Neural progenitor cell (in vitro differentiated cells): ENCODE measurements at regions not wholly inside any gene's neighbourhood (a gene's known extent, or its start where the extent isn't known, plus 50 kb on each side); places are given as distances from the start of the nearest gene placed in this dataset.

Experiments
- DNase-seq: peaks from one replicate; pipeline ENCODE4 v3.0.0-alpha.2; 2016; ENCODE audit warnings: low spot score
- H2AFZ ChIP-seq: fragments of 200-600 bp; sonication (generic); replicated peaks from 2 replicates; pipeline ENCODE4 v1.6.1; 2016; ENCODE audit warnings: antibody characterized with exemption
- H3F3A ChIP-seq: fragments of 200-600 bp; sonication (generic); 2 replicates; pipeline ENCODE4 v1.6.1; 2016; ENCODE audit warnings: antibody characterized with exemption, low read depth
- H3K27ac ChIP-seq: fragments of 200-600 bp; sonication (generic); 2 replicates; pipeline ENCODE4 v1.5.1; 2016; ENCODE audit warnings: mild to moderate bottlenecking
- H3K27me3 ChIP-seq: fragments of 200-600 bp; sonication (generic); 2 replicates; pipeline ENCODE4 v1.6.1; 2016; ENCODE audit warnings: mild to moderate bottlenecking, moderate library complexity
- H3K36me3 ChIP-seq: fragments of 200-600 bp; sonication (generic); 2 replicates; pipeline ENCODE4 v1.5.1; 2016
- H3K4me1 ChIP-seq: fragments of 200-600 bp; sonication (generic); 2 replicates; pipeline ENCODE4 v1.6.1; 2016; ENCODE audit warnings: mixed run types
- H3K4me2 ChIP-seq: fragments of 200-600 bp; sonication (generic); 2 replicates; pipeline ENCODE4 v1.6.1; 2016
- H3K4me3 ChIP-seq: fragments of 200-600 bp; sonication (generic); 2 replicates; pipeline ENCODE4 v1.5.1; 2016
- H3K79me2 ChIP-seq: fragments of 200-600 bp; sonication (generic); 2 replicates; pipeline ENCODE4 v1.6.1; 2016; ENCODE audit warnings: low read depth
- H3K9ac ChIP-seq: fragments of 200-600 bp; sonication (generic); 2 replicates; pipeline ENCODE4 v1.6.1; 2016
- H3K9me3 ChIP-seq: fragments of 200-600 bp; sonication (generic); 2 replicates; pipeline ENCODE4 v1.5.1; 2016; ENCODE audit warnings: low read depth
- H4K20me1 ChIP-seq: fragments of 200-600 bp; sonication (generic); 2 replicates; pipeline ENCODE4 v1.6.1; 2016; ENCODE audit warnings: low read depth
- H3K27ac Mint-ChIP-seq: 3 replicates; pipeline ENCODE4 v1.8.0; 2021; ENCODE audit warnings: mixed read lengths
- H3K27me3 Mint-ChIP-seq: 2 replicates; pipeline ENCODE4 v1.8.0; 2022; ENCODE audit warnings: low read depth, mild to moderate bottlenecking, inconsistent platforms, moderate library complexity, mixed read lengths; ENCODE audit not compliant: insufficient read depth
- H3K36me3 Mint-ChIP-seq: 3 replicates; pipeline ENCODE4 v1.8.0; 2021; ENCODE audit warnings: mixed read lengths
- H3K4me1 Mint-ChIP-seq: 3 replicates; pipeline ENCODE4 v1.8.0; 2021; ENCODE audit warnings: mixed read lengths
- H3K4me3 Mint-ChIP-seq: 3 replicates; pipeline ENCODE4 v1.8.0; 2021; ENCODE audit warnings: mild to moderate bottlenecking, moderate library complexity, mixed read lengths
- H3K9me3 Mint-ChIP-seq: 3 replicates; pipeline ENCODE4 v1.8.0; 2020; ENCODE audit warnings: mixed read lengths
- EZH2 ChIP-seq: fragments of 200-600 bp; sonication (generic); IDR thresholded peaks from 2 replicates; pipeline ENCODE4 v1.6.1; 2017; ENCODE audit warnings: antibody characterized with exemption, mild to moderate bottlenecking, moderate library complexity
- EZH2phosphoT487 ChIP-seq: fragments of 200-600 bp; sonication (generic); IDR thresholded peaks from 2 replicates; pipeline ENCODE4 v1.6.1; 2017; ENCODE audit warnings: antibody characterized with exemption
- TF ChIP-seq, protein P1 (sequence below): fragments of 200-600 bp; sonication (generic); IDR thresholded peaks from 2 replicates; pipeline ENCODE4 v1.5.1; 2017; ENCODE audit warnings: antibody characterized with exemption, mild to moderate bottlenecking

GRCh38 chr2:60400462-60401246 is 152.8 kb downstream of the BCL11A start:
- no peaks in the 10 kb centered on the region for H4K20me1 ChIP-seq
- H3K4me3 ChIP-seq = no peak overlapping the region
- Mint-ChIP-seq H3K27ac (peak overlapping the region; percentile 43), H3K4me3 (no peak overlapping the region), H3K4me1 (peaks cover 14% of the 10 kb centered on the region), H3K36me3 (no peaks in the 10 kb centered on the region), H3K27me3 (no peaks in the 10 kb centered on the region), H3K9me3 (no peaks in the 10 kb centered on the region)
- peak overlapping the region; percentile 8 for H3K27ac ChIP-seq
- H3K4me1 ChIP-seq = peaks cover 11% of the 10 kb centered on the region
- no peak overlapping the region for H3K9ac ChIP-seq
- peaks cover 10% of the 10 kb centered on the region for H3F3A ChIP-seq
- no peak for DNase-seq
- no peaks in the 10 kb centered on the region for H3K79me2 ChIP-seq
- peak overlapping the region; percentile 45 for H3K4me2 ChIP-seq
- no peak overlapping the region for H2AFZ ChIP-seq
- TF ChIP-seq, protein P1, sequence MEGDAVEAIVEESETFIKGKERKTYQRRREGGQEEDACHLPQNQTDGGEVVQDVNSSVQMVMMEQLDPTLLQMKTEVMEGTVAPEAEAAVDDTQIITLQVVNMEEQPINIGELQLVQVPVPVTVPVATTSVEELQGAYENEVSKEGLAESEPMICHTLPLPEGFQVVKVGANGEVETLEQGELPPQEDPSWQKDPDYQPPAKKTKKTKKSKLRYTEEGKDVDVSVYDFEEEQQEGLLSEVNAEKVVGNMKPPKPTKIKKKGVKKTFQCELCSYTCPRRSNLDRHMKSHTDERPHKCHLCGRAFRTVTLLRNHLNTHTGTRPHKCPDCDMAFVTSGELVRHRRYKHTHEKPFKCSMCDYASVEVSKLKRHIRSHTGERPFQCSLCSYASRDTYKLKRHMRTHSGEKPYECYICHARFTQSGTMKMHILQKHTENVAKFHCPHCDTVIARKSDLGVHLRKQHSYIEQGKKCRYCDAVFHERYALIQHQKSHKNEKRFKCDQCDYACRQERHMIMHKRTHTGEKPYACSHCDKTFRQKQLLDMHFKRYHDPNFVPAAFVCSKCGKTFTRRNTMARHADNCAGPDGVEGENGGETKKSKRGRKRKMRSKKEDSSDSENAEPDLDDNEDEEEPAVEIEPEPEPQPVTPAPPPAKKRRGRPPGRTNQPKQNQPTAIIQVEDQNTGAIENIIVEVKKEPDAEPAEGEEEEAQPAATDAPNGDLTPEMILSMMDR = no peak
- TF ChIP-seq EZH2phosphoT487 (no peak), EZH2 (no peak)
- no peaks in the 10 kb centered on the region for H3K27me3 ChIP-seq
- no peaks in the 10 kb centered on the region for H3K36me3 ChIP-seq
- H3K9me3 ChIP-seq = no peaks in the 10 kb centered on the region

GRCh38 chr2:60394463-60394862 is 159.0 kb downstream of the BCL11A start:
- H3K4me2 ChIP-seq = no peak overlapping the region
- H3K9me3 ChIP-seq = no peaks in the 10 kb centered on the region
- no peaks in the 10 kb centered on the region for H4K20me1 ChIP-seq
- no peaks in the 10 kb centered on the region for H3K4me1 ChIP-seq
- DNase-seq = no peak
- Mint-ChIP-seq H3K9me3 (no peaks in the 10 kb centered on the region), H3K36me3 (no peaks in the 10 kb centered on the region), H3K27ac (no peak overlapping the region), H3K4me3 (no peak overlapping the region), H3K4me1 (peaks cover 9% of the 10 kb centered on the region), H3K27me3 (peaks cover under 1% of the 10 kb centered on the region)
- H3K36me3 ChIP-seq = no peaks in the 10 kb centered on the region
- H3K9ac ChIP-seq = no peak overlapping the region
- H3K4me3 ChIP-seq = no peak overlapping the region
- no peaks in the 10 kb centered on the region for H3K79me2 ChIP-seq
- no peak overlapping the region for H3K27ac ChIP-seq
- TF ChIP-seq, protein P1 = no peak
- TF ChIP-seq EZH2phosphoT487 = no peak
- no peak for TF ChIP-seq EZH2
- H3F3A ChIP-seq = no peaks in the 10 kb centered on the region
- no peaks in the 10 kb centered on the region for H3K27me3 ChIP-seq
- H2AFZ ChIP-seq = no peak overlapping the region

GRCh38 chr2:60391649-60392375 is 161.6 kb downstream of the BCL11A start:
- no peak overlapping the region for H3K4me3 Mint-ChIP-seq
- H3K27ac Mint-ChIP-seq = no peak overlapping the region
- Histone ChIP-seq H3K4me1 (no peaks in the 10 kb centered on the region), H3K27ac (no peak overlapping the region), H3K9me3 (no peaks in the 10 kb centered on the region), H4K20me1 (no peaks in the 10 kb centered on the region), H3K4me2 (no peak overlapping the region), H3K79me2 (no peaks in the 10 kb centered on the region), H2AFZ (no peak overlapping the region), H3K36me3 (no peaks in the 10 kb centered on the region), H3K4me3 (no peak overlapping the region), H3K9ac (no peak overlapping the region), H3K27me3 (no peaks in the 10 kb centered on the region), H3F3A (no peaks in the 10 kb centered on the region)
- no peaks in the 10 kb centered on the region for H3K9me3 Mint-ChIP-seq
- no peak for TF ChIP-seq EZH2
- TF ChIP-seq, protein P1 = no peak
- no peak for TF ChIP-seq EZH2phosphoT487
- H3K36me3 Mint-ChIP-seq = no peaks in the 10 kb centered on the region
- H3K27me3 Mint-ChIP-seq = peaks cover 2% of the 10 kb centered on the region
- H3K4me1 Mint-ChIP-seq = peaks cover 9% of the 10 kb centered on the region
- DNase-seq = no peak
